DMS 273 (cell line): ENCODE measurements at regions not wholly inside any gene's neighbourhood (a gene's known extent, or its start where the extent isn't known, plus 50 kb on each side); places are given as distances from the start of the nearest gene placed in this dataset.
A peak's percentile ranks its signal among the peaks of the same experiment; 100 is the strongest.
"Not testable (repeated sequence)": the region's sequence is repeated elsewhere in the genome, so short reads cannot be mapped to it uniquely, and the experiment has no call there.

Experiments used
- DNase-seq: peaks from one replicate; lab custom pipeline; 2025; ENCODE audit not compliant: unreplicated experiment; lab: John Stamatoyannopoulos, UW

GRCh38 chr15:81779181-81779580 lies 266.6 kb downstream of the MEX3B start:
- DNase-seq, result no peak

- DNase-seq, result no peak
Measured at GRCh38 chr15:81777546-81777945, 268.3 kb downstream of the MEX3B start.

GRCh38 chr15:81776976-81777375 lies 268.8 kb downstream of the MEX3B start:
- DNase-seq, result peak; percentile 12

- not testable (repeated sequence) for DNase-seq
Measured at GRCh38 chr15:81775779-81776178, 270.0 kb downstream of the MEX3B start.

GRCh38 chr15:81774309-81774708 lies 271.5 kb downstream of the MEX3B start:
- no peak for DNase-seq

- no peak for DNase-seq
Measured at GRCh38 chr15:81768773-81769172, 277.0 kb downstream of the MEX3B start.

GRCh38 chr15:81766829-81767475 lies 278.9 kb downstream of the MEX3B start:
- no peak for DNase-seq

- no peak for DNase-seq
Measured at GRCh38 chr15:81765816-81766215, 280.0 kb downstream of the MEX3B start.

- no peak for DNase-seq
Measured at GRCh38 chr15:81763304-81763703, 282.5 kb downstream of the MEX3B start.

- DNase-seq, result no peak
Measured at GRCh38 chr15:81760686-81761085, 285.1 kb downstream of the MEX3B start.

GRCh38 chr15:81758818-81759284 lies 287.0 kb downstream of the MEX3B start:
- no peak for DNase-seq

- DNase-seq, result no peak
Measured at GRCh38 chr15:81755626-81756025, 290.2 kb downstream of the MEX3B start.

GRCh38 chr15:81754078-81754477 lies 291.7 kb downstream of the MEX3B start:
- DNase-seq, result peak; percentile 26

- DNase-seq, result peak; percentile 63
Measured at GRCh38 chr15:81752974-81753373, 292.8 kb downstream of the MEX3B start.

- peak; percentile 98 for DNase-seq
Measured at GRCh38 chr15:81752546-81752942, 293.3 kb downstream of the MEX3B start.

GRCh38 chr15:81751816-81752545 lies 293.8 kb downstream of the MEX3B start:
- peak; percentile 70 for DNase-seq

- peak; percentile 51 for DNase-seq
Measured at GRCh38 chr15:81751256-81751655, 294.6 kb downstream of the MEX3B start.

- peak; percentile 68 for DNase-seq
Measured at GRCh38 chr15:81749716-81750375, 296.0 kb downstream of the MEX3B start.

- peak; percentile 45 for DNase-seq
Measured at GRCh38 chr15:81747482-81747881, 298.3 kb downstream of the MEX3B start.

GRCh38 chr15:81747026-81747425 lies 298.8 kb downstream of the MEX3B start:
- no peak for DNase-seq

- no peak for DNase-seq
Measured at GRCh38 chr15:81744364-81744763, 301.5 kb downstream of the MEX3B start.

GRCh38 chr15:81740416-81740815 lies 305.4 kb downstream of the MEX3B start:
- no peak for DNase-seq
